ENCODE measurements at regions not wholly inside any gene's neighbourhood (a gene's known extent, or its start where the extent isn't known, plus 50 kb on each side); places are given as distances from the start of the nearest gene placed in this dataset.
"Not testable (repeated sequence)": the region's sequence is repeated elsewhere in the genome, so short reads cannot be mapped to it uniquely, and the experiment has no call there.

DNA sequence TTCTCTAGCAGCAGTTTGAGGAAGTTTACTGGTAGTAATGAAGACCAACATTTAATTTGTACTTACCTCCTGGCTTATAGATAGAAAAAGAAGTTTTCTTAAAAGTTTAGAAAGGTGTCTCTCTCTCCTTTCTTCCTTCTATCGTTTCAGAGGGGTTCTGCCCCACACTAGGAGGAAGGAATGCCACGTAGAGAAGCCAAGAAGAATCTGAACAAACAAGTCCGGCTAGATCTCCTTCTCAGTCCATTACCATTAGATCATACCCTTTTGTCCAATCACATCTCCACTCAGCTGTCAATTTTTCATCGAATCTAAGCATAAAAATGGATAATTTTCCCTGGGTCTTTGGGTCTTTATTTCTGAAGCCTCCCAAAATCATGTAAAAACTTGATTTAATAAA is 1048.1 kb downstream of the SI start:
- Histone ChIP-seq H3K36me3 (ENCODE audit: control insufficient read depth, insufficient read depth, low read length) (no peaks in the 10 kb centered on the region), H3K27me3 (ENCODE audit: control insufficient read depth, insufficient read depth, low read length) (no peaks in the 10 kb centered on the region), H3K4me3 (ENCODE audit: low read depth, low read length) (no peak overlapping the region)
- TF ChIP-seq, protein P1, sequence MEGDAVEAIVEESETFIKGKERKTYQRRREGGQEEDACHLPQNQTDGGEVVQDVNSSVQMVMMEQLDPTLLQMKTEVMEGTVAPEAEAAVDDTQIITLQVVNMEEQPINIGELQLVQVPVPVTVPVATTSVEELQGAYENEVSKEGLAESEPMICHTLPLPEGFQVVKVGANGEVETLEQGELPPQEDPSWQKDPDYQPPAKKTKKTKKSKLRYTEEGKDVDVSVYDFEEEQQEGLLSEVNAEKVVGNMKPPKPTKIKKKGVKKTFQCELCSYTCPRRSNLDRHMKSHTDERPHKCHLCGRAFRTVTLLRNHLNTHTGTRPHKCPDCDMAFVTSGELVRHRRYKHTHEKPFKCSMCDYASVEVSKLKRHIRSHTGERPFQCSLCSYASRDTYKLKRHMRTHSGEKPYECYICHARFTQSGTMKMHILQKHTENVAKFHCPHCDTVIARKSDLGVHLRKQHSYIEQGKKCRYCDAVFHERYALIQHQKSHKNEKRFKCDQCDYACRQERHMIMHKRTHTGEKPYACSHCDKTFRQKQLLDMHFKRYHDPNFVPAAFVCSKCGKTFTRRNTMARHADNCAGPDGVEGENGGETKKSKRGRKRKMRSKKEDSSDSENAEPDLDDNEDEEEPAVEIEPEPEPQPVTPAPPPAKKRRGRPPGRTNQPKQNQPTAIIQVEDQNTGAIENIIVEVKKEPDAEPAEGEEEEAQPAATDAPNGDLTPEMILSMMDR (IDR thresholded peaks at IDR 0.05; ENCODE audit: insufficient read depth, low read length, severe bottlenecking), result no peak
- FAIRE-seq (no peak), DNase-seq (ENCODE audit: low read depth) (peak; percentile 1)

DNA sequence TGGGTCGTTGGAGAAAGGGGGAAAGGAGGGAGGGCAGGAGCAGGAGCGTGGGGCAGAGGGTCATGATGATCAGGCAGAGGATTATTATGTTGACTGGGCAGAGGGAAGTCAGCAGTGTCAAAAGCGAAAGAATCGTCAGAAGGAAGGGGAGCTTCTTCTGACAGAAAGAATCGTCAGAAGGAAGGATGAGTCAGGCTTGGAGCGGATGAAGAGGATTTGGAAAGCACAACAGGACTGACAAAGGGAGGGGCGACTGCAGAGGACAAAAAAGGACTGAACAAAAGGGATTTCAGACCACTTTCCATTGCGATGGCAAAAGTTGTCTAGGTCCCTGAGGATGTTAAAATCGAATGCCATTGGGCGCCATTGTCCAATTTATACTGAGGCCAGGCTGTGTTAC is 1053.5 kb downstream of the SI start:
- FAIRE-seq (no peak), DNase-seq (ENCODE audit: low read depth) (no peak)
- Histone ChIP-seq H3K27me3 (ENCODE audit: control insufficient read depth, insufficient read depth, low read length) (no peaks in the 10 kb centered on the region), H3K36me3 (ENCODE audit: control insufficient read depth, insufficient read depth, low read length) (no peaks in the 10 kb centered on the region), H3K4me3 (ENCODE audit: low read depth, low read length) (no peak overlapping the region)
- TF ChIP-seq, protein P1 (IDR thresholded peaks at IDR 0.05; ENCODE audit: insufficient read depth, low read length, severe bottlenecking), result no peak

DNA sequence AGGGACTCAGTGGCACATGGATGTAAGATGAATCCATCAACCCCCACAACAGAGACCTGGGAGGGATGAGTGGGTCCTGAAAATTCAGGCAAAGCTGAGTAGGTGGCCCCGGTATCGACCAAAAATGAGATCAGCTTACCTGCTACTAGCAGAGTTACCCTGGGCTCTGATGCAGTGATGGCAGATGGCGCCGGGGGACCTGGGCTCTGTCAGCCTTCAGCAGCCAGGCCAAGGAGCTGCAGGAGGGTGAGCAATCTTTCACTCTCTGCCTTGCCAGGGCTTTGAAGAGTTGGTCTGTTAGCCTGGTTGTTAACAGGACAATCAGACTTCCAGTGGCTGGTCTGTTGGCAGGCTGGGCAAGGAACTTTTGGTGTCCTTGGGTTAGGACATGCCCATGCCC is 1054.8 kb downstream of the SI start:
- no peaks in the 10 kb centered on the region for H3K36me3 ChIP-seq (ENCODE audit: control insufficient read depth, insufficient read depth, low read length)
- no peaks in the 10 kb centered on the region for H3K27me3 ChIP-seq (ENCODE audit: control insufficient read depth, insufficient read depth, low read length)
- FAIRE-seq (no peak), DNase-seq (ENCODE audit: low read depth) (no peak)
- H3K4me3 ChIP-seq (ENCODE audit: low read depth, low read length), result no peak overlapping the region
- TF ChIP-seq, protein P1 (IDR thresholded peaks at IDR 0.05; ENCODE audit: insufficient read depth, low read length, severe bottlenecking), result no peak

DNA sequence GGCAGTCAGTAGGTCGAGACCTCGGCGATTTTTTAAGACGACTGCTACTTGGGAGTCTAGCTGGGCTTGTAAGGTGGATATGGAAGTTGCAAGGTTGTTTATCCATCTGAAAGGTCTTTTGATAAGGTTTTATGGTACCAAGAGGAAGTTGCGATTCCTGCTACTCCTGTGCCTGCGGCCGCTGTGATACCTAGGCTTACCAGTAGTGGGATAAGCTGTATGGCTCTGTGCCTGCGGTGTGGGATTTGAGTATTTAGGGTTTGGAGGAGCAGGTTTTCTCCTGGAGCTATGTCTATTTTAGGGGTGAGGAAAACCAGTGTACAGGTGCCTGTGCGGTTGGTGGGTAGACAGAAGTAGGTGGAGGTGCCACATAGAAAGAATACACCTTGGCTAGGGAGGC is 1059.8 kb downstream of the SI start:
- DNase-seq (ENCODE audit: low read depth), result no peak
- no peaks in the 10 kb centered on the region for H3K27me3 ChIP-seq (ENCODE audit: control insufficient read depth, insufficient read depth, low read length)
- TF ChIP-seq, protein P1 (IDR thresholded peaks at IDR 0.05; ENCODE audit: insufficient read depth, low read length, severe bottlenecking), result no peak
- no peaks in the 10 kb centered on the region for H3K36me3 ChIP-seq (ENCODE audit: control insufficient read depth, insufficient read depth, low read length)
- no peak for FAIRE-seq
- H3K4me3 ChIP-seq (ENCODE audit: low read depth, low read length), result no peak overlapping the region

DNA sequence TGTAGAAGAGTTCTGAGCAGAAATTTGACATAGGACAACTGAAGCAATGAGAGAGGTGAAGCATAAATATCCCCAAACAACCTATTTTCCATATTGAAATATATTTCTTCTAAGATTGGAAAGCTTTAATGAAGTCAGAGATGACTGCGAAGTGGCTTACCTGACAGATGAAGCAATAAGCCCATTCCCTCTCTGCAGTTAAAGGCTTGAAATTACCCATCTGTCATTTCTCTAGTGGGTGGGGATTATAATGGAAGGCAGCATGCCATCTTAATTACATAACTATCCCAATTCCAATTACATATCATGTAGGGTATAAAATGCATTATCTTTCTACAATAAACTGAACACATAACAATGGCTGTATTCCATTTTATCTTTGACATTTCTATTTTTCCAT is 1070.5 kb downstream of the SI start:
- DNase-seq (ENCODE audit: low read depth) (no peak), FAIRE-seq (no peak)
- no peak overlapping the region for H3K4me3 ChIP-seq (ENCODE audit: low read depth, low read length)
- no peaks in the 10 kb centered on the region for H3K27me3 ChIP-seq (ENCODE audit: control insufficient read depth, insufficient read depth, low read length)
- no peaks in the 10 kb centered on the region for H3K36me3 ChIP-seq (ENCODE audit: control insufficient read depth, insufficient read depth, low read length)
- TF ChIP-seq, protein P1 (IDR thresholded peaks at IDR 0.05; ENCODE audit: insufficient read depth, low read length, severe bottlenecking), result no peak

DNA sequence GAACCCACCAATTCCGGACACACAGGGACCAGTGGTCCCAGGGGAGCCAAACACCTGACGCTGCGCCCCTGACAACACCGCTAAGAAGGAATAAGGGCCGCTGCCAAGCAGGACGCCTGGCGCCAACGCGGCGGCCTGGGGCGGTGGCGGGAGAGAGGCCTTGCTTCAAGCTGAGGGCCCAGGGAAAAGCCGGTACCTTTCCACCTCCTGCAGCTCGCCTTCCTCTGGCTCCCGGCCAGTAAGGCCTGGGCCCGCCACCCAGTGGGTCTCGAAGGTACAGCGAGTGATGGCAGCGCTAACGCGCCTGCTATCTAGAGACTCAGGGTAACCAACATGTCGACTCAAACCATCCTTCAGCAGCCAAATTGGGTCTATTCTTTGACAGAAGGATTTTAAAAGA is 1074.1 kb downstream of the SI start:
- Histone ChIP-seq H3K36me3 (ENCODE audit: control insufficient read depth, insufficient read depth, low read length) (no peaks in the 10 kb centered on the region), H3K27me3 (ENCODE audit: control insufficient read depth, insufficient read depth, low read length) (no peaks in the 10 kb centered on the region), H3K4me3 (ENCODE audit: low read depth, low read length) (no peak overlapping the region)
- FAIRE-seq (no peak), DNase-seq (ENCODE audit: low read depth) (no peak)
- TF ChIP-seq, protein P1 (IDR thresholded peaks at IDR 0.05; ENCODE audit: insufficient read depth, low read length, severe bottlenecking), result no peak

DNA sequence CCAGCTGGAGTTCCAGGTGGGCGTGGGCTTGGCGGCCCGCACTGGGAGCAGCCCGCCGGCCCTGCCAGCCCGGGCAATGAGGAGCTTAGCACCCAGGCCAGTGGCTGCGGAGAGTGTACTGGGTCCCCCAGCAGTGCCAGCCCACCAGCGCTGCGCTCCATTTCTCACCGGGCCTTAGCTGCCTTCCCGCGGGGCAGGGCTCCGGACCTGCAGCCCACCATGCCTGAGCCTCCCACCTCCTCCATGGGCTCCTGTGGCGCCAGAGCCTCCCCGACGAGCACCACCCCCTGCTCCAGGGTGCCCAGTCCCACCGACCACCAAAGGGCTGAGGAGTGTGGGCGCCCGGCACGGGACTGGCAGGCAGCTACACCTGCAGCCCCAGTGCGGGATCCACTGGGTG is 1075.3 kb downstream of the SI start:
- DNase-seq (ENCODE audit: low read depth); H3K4me3 ChIP-seq (ENCODE audit: low read depth, low read length); H3K27me3 ChIP-seq (ENCODE audit: control insufficient read depth, insufficient read depth, low read length); FAIRE-seq; H3K36me3 ChIP-seq (ENCODE audit: control insufficient read depth, insufficient read depth, low read length): not testable (repeated sequence)
